ENCODE measurements at regions not wholly inside any gene's neighbourhood (a gene's known extent, or its start where the extent isn't known, plus 50 kb on each side); places are given as distances from the start of the nearest gene placed in this dataset.

- ATAC-seq = peak; percentile 64
- Mint-ChIP-seq H3K27me3 (peaks cover 10% of the 10 kb centered on the region), H3K4me3 (no peak overlapping the region), H3K36me3 (no peaks in the 10 kb centered on the region), H3K4me1 (peaks cover 10% of the 10 kb centered on the region), H3K9me3 (peaks cover 2% of the 10 kb centered on the region), H3K27ac (no peak overlapping the region)
These were observed 207.1 kb downstream of the NFATC2 start for GRCh38 chr20:51335329-51335841.

GRCh38 chr20:51334609-51335008, 207.9 kb downstream of the NFATC2 start:
- Mint-ChIP-seq H3K9me3 (peaks cover 7% of the 10 kb centered on the region), H3K4me1 (peaks cover 10% of the 10 kb centered on the region), H3K36me3 (peaks cover 5% of the 10 kb centered on the region), H3K27me3 (peaks cover 10% of the 10 kb centered on the region), H3K4me3 (no peak overlapping the region), H3K27ac (no peak overlapping the region)
- ATAC-seq = no peak

GRCh38 chr20:51333971-51334370, 208.5 kb downstream of the NFATC2 start:
- Mint-ChIP-seq H3K36me3 (peaks cover 6% of the 10 kb centered on the region), H3K9me3 (peaks cover 8% of the 10 kb centered on the region), H3K4me1 (peaks cover 10% of the 10 kb centered on the region), H3K27ac (no peak overlapping the region), H3K27me3 (peaks cover 10% of the 10 kb centered on the region), H3K4me3 (no peak overlapping the region)
- no peak for ATAC-seq

- H3K4me1 Mint-ChIP-seq = peaks cover 10% of the 10 kb centered on the region
- no peak for ATAC-seq
- H3K27me3 Mint-ChIP-seq = peaks cover 10% of the 10 kb centered on the region
- peaks cover 8% of the 10 kb centered on the region for H3K9me3 Mint-ChIP-seq
- peaks cover 6% of the 10 kb centered on the region for H3K36me3 Mint-ChIP-seq
- H3K4me3 Mint-ChIP-seq = no peak overlapping the region
- H3K27ac Mint-ChIP-seq = no peak overlapping the region
These were observed 209.1 kb downstream of the NFATC2 start for GRCh38 chr20:51333446-51333845.

- H3K9me3 Mint-ChIP-seq = peaks cover 6% of the 10 kb centered on the region
- H3K36me3 Mint-ChIP-seq = peaks cover 6% of the 10 kb centered on the region
- H3K4me1 Mint-ChIP-seq = no peaks in the 10 kb centered on the region
- H3K27me3 Mint-ChIP-seq = peaks cover 10% of the 10 kb centered on the region
- ATAC-seq = no peak
- H3K27ac Mint-ChIP-seq = no peak overlapping the region
- H3K4me3 Mint-ChIP-seq = no peak overlapping the region
These were observed 211.0 kb downstream of the NFATC2 start for GRCh38 chr20:51331481-51331880.

GRCh38 chr20:51329845-51330244, 212.7 kb downstream of the NFATC2 start:
- Mint-ChIP-seq H3K4me3 (no peak overlapping the region), H3K9me3 (peaks cover 6% of the 10 kb centered on the region), H3K27ac (no peak overlapping the region), H3K36me3 (peaks cover 6% of the 10 kb centered on the region), H3K27me3 (peaks cover 10% of the 10 kb centered on the region), H3K4me1 (no peaks in the 10 kb centered on the region)
- ATAC-seq = no peak

- H3K4me1 Mint-ChIP-seq = peaks cover 5% of the 10 kb centered on the region
These were observed 215.2 kb downstream of the NFATC2 start for GRCh38 chr20:51327251-51327841.

GRCh38 chr20:51326201-51326819, 216.2 kb downstream of the NFATC2 start:
- no peak for ATAC-seq
- peaks cover 6% of the 10 kb centered on the region for H3K36me3 Mint-ChIP-seq
- H3K9me3 Mint-ChIP-seq = peaks cover 6% of the 10 kb centered on the region
- H3K4me1 Mint-ChIP-seq = peaks cover 5% of the 10 kb centered on the region
- no peak overlapping the region for H3K27ac Mint-ChIP-seq
- H3K4me3 Mint-ChIP-seq = no peak overlapping the region
- peaks cover 23% of the 10 kb centered on the region for H3K27me3 Mint-ChIP-seq

More at GRCh38 chr20:51327251-51327841, 215.2 kb downstream of the NFATC2 start:
- Mint-ChIP-seq H3K4me3 (no peak overlapping the region), H3K36me3 (peaks cover 6% of the 10 kb centered on the region), H3K27ac (no peak overlapping the region), H3K9me3 (peaks cover 6% of the 10 kb centered on the region), H3K27me3 (peaks cover 19% of the 10 kb centered on the region)
- ATAC-seq = no peak

GRCh38 chr20:51322164-51322707, 220.3 kb downstream of the NFATC2 start:
- Mint-ChIP-seq H3K4me1 (peaks cover 5% of the 10 kb centered on the region), H3K27ac (no peak overlapping the region), H3K36me3 (no peaks in the 10 kb centered on the region), H3K9me3 (peaks cover 8% of the 10 kb centered on the region), H3K4me3 (no peak overlapping the region), H3K27me3 (peaks cover 30% of the 10 kb centered on the region)
- ATAC-seq = no peak

- peaks cover 37% of the 10 kb centered on the region for H3K27me3 Mint-ChIP-seq
- H3K36me3 Mint-ChIP-seq = no peaks in the 10 kb centered on the region
- no peak overlapping the region for H3K4me3 Mint-ChIP-seq
- H3K9me3 Mint-ChIP-seq = peaks cover 8% of the 10 kb centered on the region
- no peak for ATAC-seq
- H3K4me1 Mint-ChIP-seq = peaks cover 5% of the 10 kb centered on the region
- H3K27ac Mint-ChIP-seq = no peak overlapping the region
These were observed 221.0 kb downstream of the NFATC2 start for GRCh38 chr20:51321343-51322163.

GRCh38 chr20:51319522-51319921, 223.0 kb downstream of the NFATC2 start:
- Mint-ChIP-seq H3K36me3 (no peaks in the 10 kb centered on the region), H3K4me3 (no peak overlapping the region), H3K4me1 (peaks cover 5% of the 10 kb centered on the region), H3K27me3 (peaks cover 55% of the 10 kb centered on the region), H3K9me3 (peaks cover 16% of the 10 kb centered on the region), H3K27ac (no peak overlapping the region)
- ATAC-seq = no peak

GRCh38 chr20:51318058-51318949, 224.2 kb downstream of the NFATC2 start:
- Mint-ChIP-seq H3K9me3 (peaks cover 16% of the 10 kb centered on the region), H3K4me3 (no peak overlapping the region), H3K36me3 (no peaks in the 10 kb centered on the region), H3K4me1 (peaks cover 2% of the 10 kb centered on the region), H3K27me3 (peaks cover 55% of the 10 kb centered on the region), H3K27ac (no peak overlapping the region)
- ATAC-seq = peak; percentile 41

- peaks cover 69% of the 10 kb centered on the region for H3K27me3 Mint-ChIP-seq
- no peaks in the 10 kb centered on the region for H3K4me1 Mint-ChIP-seq
- no peak overlapping the region for H3K27ac Mint-ChIP-seq
- no peak for ATAC-seq
- peaks cover 16% of the 10 kb centered on the region for H3K9me3 Mint-ChIP-seq
- H3K36me3 Mint-ChIP-seq = no peaks in the 10 kb centered on the region
- no peak overlapping the region for H3K4me3 Mint-ChIP-seq
These were observed 227.1 kb downstream of the NFATC2 start for GRCh38 chr20:51315390-51315789.

GRCh38 chr20:51313358-51313827, 229.1 kb downstream of the NFATC2 start:
- H3K4me1 Mint-ChIP-seq = no peaks in the 10 kb centered on the region
- no peak for ATAC-seq
- H3K4me3 Mint-ChIP-seq = no peak overlapping the region
- H3K27ac Mint-ChIP-seq = no peak overlapping the region
- peaks cover 84% of the 10 kb centered on the region for H3K27me3 Mint-ChIP-seq
- H3K36me3 Mint-ChIP-seq = no peaks in the 10 kb centered on the region
- peaks cover 9% of the 10 kb centered on the region for H3K9me3 Mint-ChIP-seq
